Fibroblast of lung (primary cell): ENCODE measurements at regions not wholly inside any gene's neighbourhood (a gene's known extent, or its start where the extent isn't known, plus 50 kb on each side); places are given as distances from the start of the nearest gene placed in this dataset.

Experiments used
- CTCF ChIP-seq, 2 donors: IDR thresholded peaks in 1 of 2; conservative IDR thresholded peaks in 1 of 2; 1 replicate in 1 of 2; 2 replicates in 1 of 2; pipeline ENCODE4 v1.5.1; 2011 to 2012; ENCODE audit warnings: low read length in 2 of 2, control low read depth in 1 of 2, inconsistent platforms in 1 of 2, low read depth in 1 of 2, mild to moderate bottlenecking in 1 of 2
- EZH2 ChIP-seq: IDR thresholded peaks from 2 replicates; pipeline ENCODE4 v1.5.1; 2012; ENCODE audit warnings: low read length, control low read depth, mild to moderate bottlenecking; ENCODE audit errors: missing control alignments

- TF ChIP-seq CTCF (conservative IDR thresholded peaks at IDR 0.05 in 1 of 2, IDR thresholded peaks at IDR 0.05 in 1 of 2; ENCODE audit: low read depth in 1 of 2, low read length in 2 of 2): no peak
- TF ChIP-seq EZH2: no peak
These were observed 786.6 kb downstream of the ADGRL2 start for GRCh38 chr1:82587371-82587770.
